ENCODE measurements at regions not wholly inside any gene's neighbourhood (a gene's known extent, or its start where the extent isn't known, plus 50 kb on each side); places are given as distances from the start of the nearest gene placed in this dataset.
"Not testable (repeated sequence)": the region's sequence is repeated elsewhere in the genome, so short reads cannot be mapped to it uniquely, and the experiment has no call there.

DNA sequence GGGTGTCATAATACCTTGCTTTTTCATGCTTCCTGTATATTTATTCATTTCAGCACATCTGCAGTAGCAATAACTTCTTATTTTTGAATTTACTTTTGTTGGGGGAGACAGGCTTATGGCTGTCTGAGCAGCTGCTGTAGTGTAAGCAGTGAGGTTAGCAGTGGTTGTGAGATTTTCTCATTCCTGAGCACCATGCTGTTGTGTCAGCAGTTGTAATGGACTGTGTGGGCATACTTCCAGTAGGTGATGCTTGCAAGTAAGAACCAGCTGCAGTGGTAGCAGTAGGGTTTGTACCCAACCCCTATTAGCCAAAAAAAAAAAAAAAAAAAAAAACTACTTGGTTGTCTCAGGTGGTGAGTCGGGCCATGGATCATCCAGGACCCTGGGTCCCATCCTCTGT is 311.6 kb downstream of the NUF2 start (continued):
- TF ChIP-seq ZNF621 (tag by site-specific recombination; IDR thresholded peaks at IDR 0.05) = no peak

DNA sequence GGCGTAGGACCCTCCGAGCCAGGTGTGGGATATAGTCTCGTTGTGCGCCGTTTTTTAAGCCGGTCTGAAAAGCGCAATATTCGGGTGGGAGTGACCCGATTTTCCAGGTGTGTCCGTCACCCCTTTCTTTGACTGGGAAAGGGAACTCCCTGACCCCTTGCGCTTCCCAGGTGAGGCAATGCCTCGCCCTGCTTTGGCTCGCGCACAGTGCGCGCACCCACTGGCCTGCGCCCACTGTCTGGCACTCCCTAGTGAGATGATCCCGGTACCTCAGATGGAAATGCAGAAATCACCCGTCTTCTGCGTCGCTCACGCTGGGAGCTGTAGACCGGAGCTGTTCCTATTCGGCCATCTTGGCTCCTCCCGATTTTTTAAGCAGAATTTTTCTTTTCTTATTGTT is 323.9 kb downstream of the NUF2 start:
- POLR2A ChIA-PET; H3K4me3 ChIP-seq (ENCODE audit: low read depth, low read length); CTCF ChIA-PET; H3K4me1 ChIP-seq (ENCODE audit: control insufficient read depth, insufficient read depth, low read length); H3K36me3 ChIP-seq (ENCODE audit: control insufficient read depth in 2 of 2, insufficient read depth in 1 of 2, low read length in 2 of 2); H3K27ac ChIP-seq (ENCODE audit: extremely low read depth, low read depth, low read length); H3K9me3 ChIP-seq (ENCODE audit: control insufficient read depth, insufficient read depth, low read depth, low read length): not testable (repeated sequence)

DNA sequence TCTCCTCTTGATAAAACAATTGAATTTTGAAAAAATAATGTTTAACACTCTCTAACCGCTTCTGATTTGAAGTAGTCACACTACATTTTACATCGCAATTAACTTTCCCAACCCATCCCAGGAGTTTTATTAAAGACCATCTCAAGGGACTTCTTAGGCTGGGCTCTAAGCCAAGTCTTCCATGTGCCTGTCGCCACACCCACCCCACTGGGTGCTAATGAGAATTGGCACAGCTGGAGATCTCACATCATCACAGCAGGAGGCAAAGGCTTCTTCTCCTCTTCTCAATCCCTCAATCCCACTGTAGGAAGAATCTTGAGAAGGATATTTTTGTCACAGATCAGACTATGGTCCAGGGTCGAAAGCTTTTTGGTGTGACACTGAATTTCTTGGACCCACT is 328.9 kb downstream of the NUF2 start:
- ChIA-PET POLR2A (no interaction called here), CTCF (interaction anchor here (0.6 kb wide), 1 partner anchor 239 kb away, joined by 3 read pairs; no protein-coding TSS in a partner anchor)
- no peaks in the 10 kb centered on the region for H3K9me3 ChIP-seq (ENCODE audit: control insufficient read depth, insufficient read depth, low read depth, low read length)
- TF ChIP-seq SP7 (tag by site-specific recombination; IDR thresholded peaks at IDR 0.05) (0 out of 2 replicates have a peak, but pooled peaks have one; percentile 33), ZNF747 (tag by site-specific recombination; IDR thresholded peaks at IDR 0.05) (no peak), ZNF610 (tag by site-specific recombination; IDR thresholded peaks at IDR 0.05; ENCODE audit: borderline replicate concordance) (no peak), ZNF366 (tag by site-specific recombination; conservative IDR thresholded peaks at IDR 0.05) (peak; percentile 39; the same call in 1 of the 2 replicates), ZNF624 (tag by site-specific recombination; IDR thresholded peaks at IDR 0.05) (no peak), ZNF114 (tag by site-specific recombination; IDR thresholded peaks at IDR 0.05) (no peak), ZNF837 (tag by site-specific recombination; IDR thresholded peaks at IDR 0.05) (no peak), OSR2 (tag by site-specific recombination; IDR thresholded peaks at IDR 0.05) (peak; percentile 40; the same call in 1 of the 2 replicates), KLF8 (tag by site-specific recombination; IDR thresholded peaks at IDR 0.05) (peak; percentile 65; the same call in 1 of the 2 replicates), TCF7L2 (IDR thresholded peaks at IDR 0.05; ENCODE audit: borderline replicate concordance, low read depth, low read length) (peak; percentile 58; the same call in 1 of the 2 replicates), KLF1 (tag by site-specific recombination; IDR thresholded peaks at IDR 0.05) (0 out of 2 replicates have a peak, but pooled peaks have one; percentile 9), HOXC10 (CRISPR knock-in tag; IDR thresholded peaks at IDR 0.05) (no peak), ZIC2 (tag by site-specific recombination; IDR thresholded peaks at IDR 0.05) (peak; percentile 57), GLIS1 (tag by site-specific recombination; IDR thresholded peaks at IDR 0.05) (peak; percentile 94), KLF10 (tag by site-specific recombination; IDR thresholded peaks at IDR 0.05) (peak; percentile 73; the same call in 1 of the 2 replicates), ZNF138 (tag by site-specific recombination; IDR thresholded peaks at IDR 0.05; ENCODE audit: borderline replicate concordance) (no peak)
- TF ChIP-seq, protein P1, sequence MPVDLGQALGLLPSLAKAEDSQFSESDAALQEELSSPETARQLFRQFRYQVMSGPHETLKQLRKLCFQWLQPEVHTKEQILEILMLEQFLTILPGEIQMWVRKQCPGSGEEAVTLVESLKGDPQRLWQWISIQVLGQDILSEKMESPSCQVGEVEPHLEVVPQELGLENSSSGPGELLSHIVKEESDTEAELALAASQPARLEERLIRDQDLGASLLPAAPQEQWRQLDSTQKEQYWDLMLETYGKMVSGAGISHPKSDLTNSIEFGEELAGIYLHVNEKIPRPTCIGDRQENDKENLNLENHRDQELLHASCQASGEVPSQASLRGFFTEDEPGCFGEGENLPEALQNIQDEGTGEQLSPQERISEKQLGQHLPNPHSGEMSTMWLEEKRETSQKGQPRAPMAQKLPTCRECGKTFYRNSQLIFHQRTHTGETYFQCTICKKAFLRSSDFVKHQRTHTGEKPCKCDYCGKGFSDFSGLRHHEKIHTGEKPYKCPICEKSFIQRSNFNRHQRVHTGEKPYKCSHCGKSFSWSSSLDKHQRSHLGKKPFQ (tag by site-specific recombination; IDR thresholded peaks at IDR 0.05) = peak; percentile 31; the same call in 1 of the 2 replicates
- TF ChIP-seq, protein P2, sequence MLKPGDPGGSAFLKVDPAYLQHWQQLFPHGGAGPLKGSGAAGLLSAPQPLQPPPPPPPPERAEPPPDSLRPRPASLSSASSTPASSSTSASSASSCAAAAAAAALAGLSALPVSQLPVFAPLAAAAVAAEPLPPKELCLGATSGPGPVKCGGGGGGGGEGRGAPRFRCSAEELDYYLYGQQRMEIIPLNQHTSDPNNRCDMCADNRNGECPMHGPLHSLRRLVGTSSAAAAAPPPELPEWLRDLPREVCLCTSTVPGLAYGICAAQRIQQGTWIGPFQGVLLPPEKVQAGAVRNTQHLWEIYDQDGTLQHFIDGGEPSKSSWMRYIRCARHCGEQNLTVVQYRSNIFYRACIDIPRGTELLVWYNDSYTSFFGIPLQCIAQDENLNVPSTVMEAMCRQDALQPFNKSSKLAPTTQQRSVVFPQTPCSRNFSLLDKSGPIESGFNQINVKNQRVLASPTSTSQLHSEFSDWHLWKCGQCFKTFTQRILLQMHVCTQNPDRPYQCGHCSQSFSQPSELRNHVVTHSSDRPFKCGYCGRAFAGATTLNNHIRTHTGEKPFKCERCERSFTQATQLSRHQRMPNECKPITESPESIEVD (tag by site-specific recombination; IDR thresholded peaks at IDR 0.05) = peak; percentile 48; the same call in 1 of the 2 replicates
- H3K4me1 ChIP-seq (ENCODE audit: control insufficient read depth, insufficient read depth, low read length) = no peaks in the 10 kb centered on the region
- no peak overlapping the region for H3K27ac ChIP-seq (ENCODE audit: extremely low read depth, low read depth, low read length)
- no peaks in the 10 kb centered on the region for H3K36me3 ChIP-seq (ENCODE audit: control insufficient read depth in 2 of 2, insufficient read depth in 1 of 2, low read length in 2 of 2)
- no peak overlapping the region for H3K4me3 ChIP-seq (ENCODE audit: low read depth, low read length)

DNA sequence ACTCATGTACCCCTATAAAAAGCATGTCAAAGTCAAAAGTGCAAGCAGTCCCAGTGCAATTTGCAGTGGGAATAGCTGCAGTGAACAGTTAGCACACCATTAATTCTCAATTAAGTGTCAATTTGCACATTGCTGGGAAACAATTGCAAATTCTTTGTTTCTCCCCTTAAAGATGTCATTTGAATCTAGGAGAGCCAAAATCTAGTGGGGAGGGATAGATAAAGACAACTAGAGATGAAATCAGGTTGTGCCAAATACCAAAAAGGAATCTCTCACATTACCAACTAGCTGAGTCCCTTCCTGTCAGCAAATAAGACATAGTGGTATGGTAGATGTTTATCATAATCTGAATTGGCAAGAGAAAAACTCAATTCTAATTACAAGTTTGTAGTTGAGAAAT is 330.7 kb downstream of the NUF2 start:
- POLR2A ChIA-PET = no interaction called here
- Histone ChIP-seq H3K36me3 (ENCODE audit: control insufficient read depth in 2 of 2, insufficient read depth in 1 of 2, low read length in 2 of 2) (no peaks in the 10 kb centered on the region), H3K4me3 (ENCODE audit: low read depth, low read length) (no peak overlapping the region), H3K9me3 (ENCODE audit: control insufficient read depth, insufficient read depth, low read depth, low read length) (no peaks in the 10 kb centered on the region), H3K27ac (ENCODE audit: extremely low read depth, low read depth, low read length) (no peak overlapping the region), H3K4me1 (ENCODE audit: control insufficient read depth, insufficient read depth, low read length) (no peaks in the 10 kb centered on the region)
- CTCF ChIA-PET = no interaction called here
- TF ChIP-seq, protein P3, sequence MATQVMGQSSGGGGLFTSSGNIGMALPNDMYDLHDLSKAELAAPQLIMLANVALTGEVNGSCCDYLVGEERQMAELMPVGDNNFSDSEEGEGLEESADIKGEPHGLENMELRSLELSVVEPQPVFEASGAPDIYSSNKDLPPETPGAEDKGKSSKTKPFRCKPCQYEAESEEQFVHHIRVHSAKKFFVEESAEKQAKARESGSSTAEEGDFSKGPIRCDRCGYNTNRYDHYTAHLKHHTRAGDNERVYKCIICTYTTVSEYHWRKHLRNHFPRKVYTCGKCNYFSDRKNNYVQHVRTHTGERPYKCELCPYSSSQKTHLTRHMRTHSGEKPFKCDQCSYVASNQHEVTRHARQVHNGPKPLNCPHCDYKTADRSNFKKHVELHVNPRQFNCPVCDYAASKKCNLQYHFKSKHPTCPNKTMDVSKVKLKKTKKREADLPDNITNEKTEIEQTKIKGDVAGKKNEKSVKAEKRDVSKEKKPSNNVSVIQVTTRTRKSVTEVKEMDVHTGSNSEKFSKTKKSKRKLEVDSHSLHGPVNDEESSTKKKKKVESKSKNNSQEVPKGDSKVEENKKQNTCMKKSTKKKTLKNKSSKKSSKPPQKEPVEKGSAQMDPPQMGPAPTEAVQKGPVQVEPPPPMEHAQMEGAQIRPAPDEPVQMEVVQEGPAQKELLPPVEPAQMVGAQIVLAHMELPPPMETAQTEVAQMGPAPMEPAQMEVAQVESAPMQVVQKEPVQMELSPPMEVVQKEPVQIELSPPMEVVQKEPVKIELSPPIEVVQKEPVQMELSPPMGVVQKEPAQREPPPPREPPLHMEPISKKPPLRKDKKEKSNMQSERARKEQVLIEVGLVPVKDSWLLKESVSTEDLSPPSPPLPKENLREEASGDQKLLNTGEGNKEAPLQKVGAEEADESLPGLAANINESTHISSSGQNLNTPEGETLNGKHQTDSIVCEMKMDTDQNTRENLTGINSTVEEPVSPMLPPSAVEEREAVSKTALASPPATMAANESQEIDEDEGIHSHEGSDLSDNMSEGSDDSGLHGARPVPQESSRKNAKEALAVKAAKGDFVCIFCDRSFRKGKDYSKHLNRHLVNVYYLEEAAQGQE (tag by site-specific recombination; IDR thresholded peaks at IDR 0.05) = no peak
- TF ChIP-seq ZBTB17 (tag by site-specific recombination; IDR thresholded peaks at IDR 0.05) (no peak), ZNF560 (tag by site-specific recombination; IDR thresholded peaks at IDR 0.05; ENCODE audit: borderline replicate concordance) (no peak), ZNF350 (tag by site-specific recombination; IDR thresholded peaks at IDR 0.05) (no peak)
- TF ChIP-seq, protein P4, sequence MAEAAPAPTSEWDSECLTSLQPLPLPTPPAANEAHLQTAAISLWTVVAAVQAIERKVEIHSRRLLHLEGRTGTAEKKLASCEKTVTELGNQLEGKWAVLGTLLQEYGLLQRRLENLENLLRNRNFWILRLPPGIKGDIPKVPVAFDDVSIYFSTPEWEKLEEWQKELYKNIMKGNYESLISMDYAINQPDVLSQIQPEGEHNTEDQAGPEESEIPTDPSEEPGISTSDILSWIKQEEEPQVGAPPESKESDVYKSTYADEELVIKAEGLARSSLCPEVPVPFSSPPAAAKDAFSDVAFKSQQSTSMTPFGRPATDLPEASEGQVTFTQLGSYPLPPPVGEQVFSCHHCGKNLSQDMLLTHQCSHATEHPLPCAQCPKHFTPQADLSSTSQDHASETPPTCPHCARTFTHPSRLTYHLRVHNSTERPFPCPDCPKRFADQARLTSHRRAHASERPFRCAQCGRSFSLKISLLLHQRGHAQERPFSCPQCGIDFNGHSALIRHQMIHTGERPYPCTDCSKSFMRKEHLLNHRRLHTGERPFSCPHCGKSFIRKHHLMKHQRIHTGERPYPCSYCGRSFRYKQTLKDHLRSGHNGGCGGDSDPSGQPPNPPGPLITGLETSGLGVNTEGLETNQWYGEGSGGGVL (tag by site-specific recombination; IDR thresholded peaks at IDR 0.05) = no peak

All from HEK293 (cell line).